ENCODE measurements at regions not wholly inside any gene's neighbourhood (a gene's known extent, or its start where the extent isn't known, plus 50 kb on each side); places are given as distances from the start of the nearest gene placed in this dataset.

- FAIRE-seq (no peak), DNase-seq (ENCODE audit: insufficient read length, low spot score) (no peak)
Observed at GRCh38 chr3:157752554-157752953, 249.3 kb upstream of the VEPH1 start.

GRCh38 chr3:157751386-157751785 lies 248.2 kb upstream of the VEPH1 start:
- no peak for FAIRE-seq
- DNase-seq (ENCODE audit: insufficient read length, low spot score): no peak

GRCh38 chr3:157746391-157746790 lies 243.2 kb upstream of the VEPH1 start:
- FAIRE-seq: peak; percentile 26

GRCh38 chr3:157741607-157742006 lies 238.4 kb upstream of the VEPH1 start:
- DNase-seq (ENCODE audit: insufficient read length, low spot score) (no peak), FAIRE-seq (no peak)

More at GRCh38 chr3:157746391-157746790, 243.2 kb upstream of the VEPH1 start:
- DNase-seq (ENCODE audit: insufficient read length, low spot score): no peak

GRCh38 chr3:157738441-157738840 lies 235.2 kb upstream of the VEPH1 start:
- no peak for FAIRE-seq
- no peak for DNase-seq (ENCODE audit: insufficient read length, low spot score)

- DNase-seq (ENCODE audit: insufficient read length, low spot score): no peak
- FAIRE-seq: no peak
Observed at GRCh38 chr3:157718800-157719199, 215.6 kb upstream of the VEPH1 start.

GRCh38 chr3:157713101-157713500 lies 209.9 kb upstream of the VEPH1 start:
- FAIRE-seq (no peak), DNase-seq (ENCODE audit: insufficient read length, low spot score) (no peak)

- FAIRE-seq (no peak), DNase-seq (ENCODE audit: insufficient read length, low spot score) (no peak)
Observed at GRCh38 chr3:157705258-157705657, 202.0 kb upstream of the VEPH1 start.

- DNase-seq (ENCODE audit: insufficient read length, low spot score): no peak
- no peak for FAIRE-seq
Observed at GRCh38 chr3:157700405-157700804, 197.2 kb upstream of the VEPH1 start.

- FAIRE-seq: no peak
- DNase-seq (ENCODE audit: insufficient read length, low spot score): no peak
Observed at GRCh38 chr3:157695586-157695985, 192.4 kb upstream of the VEPH1 start.

- no peak for DNase-seq (ENCODE audit: insufficient read length, low spot score)
- FAIRE-seq: no peak
Observed at GRCh38 chr3:157695103-157695502, 191.9 kb upstream of the VEPH1 start.

- FAIRE-seq (no peak), DNase-seq (ENCODE audit: insufficient read length, low spot score) (no peak)
Observed at GRCh38 chr3:157693762-157694161, 190.5 kb upstream of the VEPH1 start.

- no peak for DNase-seq (ENCODE audit: insufficient read length, low spot score)
- FAIRE-seq: no peak
Observed at GRCh38 chr3:157692468-157692867, 189.3 kb upstream of the VEPH1 start.

GRCh38 chr3:157683668-157684067 lies 180.5 kb upstream of the VEPH1 start:
- DNase-seq (ENCODE audit: insufficient read length, low spot score) (no peak), FAIRE-seq (no peak)

- no peak for FAIRE-seq
- DNase-seq (ENCODE audit: insufficient read length, low spot score): no peak
Observed at GRCh38 chr3:157672061-157672460, 168.8 kb upstream of the VEPH1 start.

- FAIRE-seq (no peak), DNase-seq (ENCODE audit: insufficient read length, low spot score) (no peak)
Observed at GRCh38 chr3:157671656-157672055, 168.4 kb upstream of the VEPH1 start.

- FAIRE-seq: no peak
- DNase-seq (ENCODE audit: insufficient read length, low spot score): no peak
Observed at GRCh38 chr3:157669416-157669815, 166.2 kb upstream of the VEPH1 start.

- FAIRE-seq (no peak), DNase-seq (ENCODE audit: insufficient read length, low spot score) (no peak)
Observed at GRCh38 chr3:157667493-157667892, 164.3 kb upstream of the VEPH1 start.

GRCh38 chr3:157662171-157662570 lies 159.0 kb upstream of the VEPH1 start:
- DNase-seq (ENCODE audit: insufficient read length, low spot score) (no peak), FAIRE-seq (no peak)

GRCh38 chr3:157660847-157661246 lies 157.6 kb upstream of the VEPH1 start:
- FAIRE-seq (no peak), DNase-seq (ENCODE audit: insufficient read length, low spot score) (no peak)

GRCh38 chr3:157652366-157652765 lies 149.2 kb upstream of the VEPH1 start:
- DNase-seq (ENCODE audit: insufficient read length, low spot score) (no peak), FAIRE-seq (no peak)

GRCh38 chr3:157650699-157651098 lies 147.5 kb upstream of the VEPH1 start:
- FAIRE-seq (no peak), DNase-seq (ENCODE audit: insufficient read length, low spot score) (no peak)

- DNase-seq (ENCODE audit: insufficient read length, low spot score) (no peak), FAIRE-seq (no peak)
Observed at GRCh38 chr3:157650172-157650571, 147.0 kb upstream of the VEPH1 start.

GRCh38 chr3:157649511-157649910 lies 146.3 kb upstream of the VEPH1 start:
- DNase-seq (ENCODE audit: insufficient read length, low spot score): no peak
- no peak for FAIRE-seq

Data from GM19239 (cell line).